Omental fat pad (tissue), 3 donors: ENCODE measurements at regions not wholly inside any gene's neighbourhood (a gene's known extent, or its start where the extent isn't known, plus 50 kb on each side); places are given as distances from the start of the nearest gene placed in this dataset.

Experiments
- ATAC-seq: fragments of 150-250 bp; one replicate; pipeline ENCODE4 v1.9.1; 2016; ENCODE audit warnings: mild to moderate bottlenecking, moderate library complexity; ENCODE audit not compliant: low FRiP score
- DNase-seq: peaks from one replicate; pipeline ENCODE4 v3.0.0-alpha.2; 2019; ENCODE audit warnings: low spot score
- CTCF ChIP-seq, 3 donors: fragments of 450-650 bp; IDR thresholded peaks; one replicate each; pipeline ENCODE4 v1.5.1; 2016 to 2017; ENCODE audit warnings: antibody characterized with exemption in 3 of 3, mild to moderate bottlenecking in 3 of 3, moderate library complexity in 2 of 3

- no peak for ATAC-seq
- no peak for DNase-seq
- no peak for TF ChIP-seq CTCF (IDR thresholded peaks at IDR 0.05)
Observed at GRCh38 chr2:163541943-163542342, 193.9 kb downstream of the FIGN start.

- DNase-seq = no peak
- no peak for TF ChIP-seq CTCF (IDR thresholded peaks at IDR 0.05)
- ATAC-seq = no peak
Observed at GRCh38 chr2:163541495-163541894, 194.3 kb downstream of the FIGN start.

GRCh38 chr2:163528640-163529217 is 207.1 kb downstream of the FIGN start:
- ATAC-seq = no peak
- TF ChIP-seq CTCF (IDR thresholded peaks at IDR 0.05) = no peak
- DNase-seq = no peak

- no peak for ATAC-seq
- DNase-seq = no peak
- TF ChIP-seq CTCF (IDR thresholded peaks at IDR 0.05) = no peak
Observed at GRCh38 chr2:163527381-163527780, 208.4 kb downstream of the FIGN start.

GRCh38 chr2:163518762-163519161 is 217.0 kb downstream of the FIGN start:
- TF ChIP-seq CTCF (IDR thresholded peaks at IDR 0.05) = no peak
- no peak for ATAC-seq
- no peak for DNase-seq

- TF ChIP-seq CTCF (IDR thresholded peaks at IDR 0.05) = no peak
- DNase-seq (no peak), ATAC-seq (no peak)
Observed at GRCh38 chr2:163515836-163516235, 220.0 kb downstream of the FIGN start.

- ATAC-seq (no peak), DNase-seq (no peak)
- TF ChIP-seq CTCF (IDR thresholded peaks at IDR 0.05) = no peak
Observed at GRCh38 chr2:163505281-163505680, 230.5 kb downstream of the FIGN start.
